Calu3 (cell line): ENCODE measurements at regions not wholly inside any gene's neighbourhood (a gene's known extent, or its start where the extent isn't known, plus 50 kb on each side); places are given as distances from the start of the nearest gene placed in this dataset.

ENCODE experiments used
- BruUV-seq: library from RNA; stranded (reverse); fragments of 400-500 nt; replicated peaks from 2 replicates; lab custom pipeline; 2021; lab: Mats Ljungman, UMichigan
- CTCF ChIA-PET: fragments of 300-600 bp; sonication (Branson Sonifier 250); formaldehyde crosslinking; loops from one replicate; lab custom pipeline; 2022; ENCODE audit warnings: antibody characterized with exemption; lab: Charles Lee
- DNase-seq: peaks from one replicate; pipeline ENCODE4 v3.0.0; 2022
- H3K27ac Mint-ChIP-seq: one replicate; pipeline ENCODE4 v1.8.0; 2022; ENCODE audit warnings: mixed read lengths; ENCODE audit not compliant: unreplicated experiment
- H3K27me3 Mint-ChIP-seq: one replicate; pipeline ENCODE4 v1.8.0; 2022; ENCODE audit warnings: mixed read lengths; ENCODE audit not compliant: unreplicated experiment
- H3K36me3 Mint-ChIP-seq: one replicate; pipeline ENCODE4 v1.8.0; 2022; ENCODE audit warnings: mild to moderate bottlenecking, moderate library complexity, mixed read lengths; ENCODE audit not compliant: insufficient read depth, unreplicated experiment
- H3K4me1 Mint-ChIP-seq: one replicate; pipeline ENCODE4 v1.8.0; 2022; ENCODE audit warnings: mild to moderate bottlenecking, low read depth, mixed read lengths; ENCODE audit not compliant: unreplicated experiment
- H3K4me3 Mint-ChIP-seq: one replicate; pipeline ENCODE4 v1.8.0; 2022; ENCODE audit warnings: mild to moderate bottlenecking, low read depth, moderate library complexity, mixed read lengths; ENCODE audit not compliant: unreplicated experiment
- H3K9me3 Mint-ChIP-seq: one replicate; pipeline ENCODE4 v1.8.0; 2022; ENCODE audit warnings: low read depth, mixed read lengths; ENCODE audit not compliant: unreplicated experiment
- CTCF ChIP-seq: fragments of 200-600 bp; IDR thresholded peaks from one replicate; pipeline ENCODE4 v1.8.0; 2022; ENCODE audit warnings: antibody characterized with exemption; ENCODE audit not compliant: unreplicated experiment
- intact Hi-C: fragments of 100-400 bp; cut with micrococcal nuclease; formaldehyde crosslinking; loops from one replicate; pipeline ENCODE4 v1.10.0; 2022; ENCODE audit not compliant: unreplicated experiment

DNA sequence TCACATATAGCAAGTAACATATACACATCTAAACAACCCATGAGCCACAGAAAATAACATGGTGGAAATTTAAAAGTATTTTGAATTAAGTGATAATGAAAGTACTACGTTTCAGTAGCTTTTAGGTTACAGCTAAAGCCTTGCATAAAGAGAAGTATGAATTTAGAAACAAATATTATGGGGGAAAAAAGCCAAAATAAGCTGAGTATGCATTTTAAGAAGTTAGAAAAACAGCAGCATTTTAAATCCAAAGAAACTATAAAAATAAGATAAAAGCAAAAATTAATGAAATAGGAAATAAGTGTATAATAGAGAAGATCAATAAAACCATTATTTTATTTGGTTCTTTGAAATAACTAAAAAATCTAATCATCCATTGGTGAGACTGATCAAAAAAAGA is 89.8 kb upstream of the ARHGEF7 start:
- H3K27ac Mint-ChIP-seq = no peak overlapping the region
- H3K4me3 Mint-ChIP-seq = no peak overlapping the region
- H3K9me3 Mint-ChIP-seq = peaks cover 2% of the 10 kb centered on the region
- intact Hi-C loops = no loop called here
- H3K4me1 Mint-ChIP-seq = peaks cover 8% of the 10 kb centered on the region
- no peak for TF ChIP-seq CTCF
- DNase-seq = no peak
- CTCF ChIA-PET = no interaction called here
- no peaks in the 10 kb centered on the region for H3K27me3 Mint-ChIP-seq
- BruUV-seq = no TSS peak
- no peaks in the 10 kb centered on the region for H3K36me3 Mint-ChIP-seq

DNA sequence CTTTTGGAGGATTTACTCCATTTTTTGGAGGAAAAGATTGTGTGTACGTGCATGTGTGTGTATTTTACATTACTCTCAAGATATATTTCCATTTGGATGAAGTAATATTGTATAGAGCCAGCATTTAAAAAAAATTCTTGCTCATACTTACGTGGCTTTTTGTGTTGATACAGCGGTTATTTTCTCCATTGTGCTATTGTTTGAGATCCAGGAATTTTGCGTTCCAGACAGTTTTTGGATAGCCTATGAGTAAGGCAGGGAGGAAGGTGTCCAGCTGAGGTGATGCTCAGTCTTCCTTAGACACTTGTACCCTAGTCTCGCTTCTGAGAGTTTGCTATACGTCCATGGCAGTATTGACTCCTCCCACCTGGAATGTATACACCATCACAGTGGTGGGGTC is 92.2 kb upstream of the ARHGEF7 start:
- no peak for TF ChIP-seq CTCF
- CTCF ChIA-PET = no interaction called here
- no peak for DNase-seq
- Mint-ChIP-seq H3K27me3 (no peaks in the 10 kb centered on the region), H3K4me1 (peaks cover 5% of the 10 kb centered on the region), H3K36me3 (no peaks in the 10 kb centered on the region), H3K9me3 (peaks cover 2% of the 10 kb centered on the region), H3K4me3 (no peak overlapping the region), H3K27ac (no peak overlapping the region)
- BruUV-seq = no TSS peak
- intact Hi-C loops = no loop called here

- Mint-ChIP-seq H3K27ac (no peak overlapping the region), H3K27me3 (no peaks in the 10 kb centered on the region), H3K9me3 (peaks cover 2% of the 10 kb centered on the region), H3K4me3 (no peak overlapping the region), H3K36me3 (no peaks in the 10 kb centered on the region), H3K4me1 (no peaks in the 10 kb centered on the region)
- no peak for TF ChIP-seq CTCF
- CTCF ChIA-PET = no interaction called here
- BruUV-seq = no TSS peak
- intact Hi-C loops = no loop called here
- DNase-seq = no peak
Measured at GRCh38 chr13:111022241-111022640, 92.9 kb upstream of the ARHGEF7 start.

DNA sequence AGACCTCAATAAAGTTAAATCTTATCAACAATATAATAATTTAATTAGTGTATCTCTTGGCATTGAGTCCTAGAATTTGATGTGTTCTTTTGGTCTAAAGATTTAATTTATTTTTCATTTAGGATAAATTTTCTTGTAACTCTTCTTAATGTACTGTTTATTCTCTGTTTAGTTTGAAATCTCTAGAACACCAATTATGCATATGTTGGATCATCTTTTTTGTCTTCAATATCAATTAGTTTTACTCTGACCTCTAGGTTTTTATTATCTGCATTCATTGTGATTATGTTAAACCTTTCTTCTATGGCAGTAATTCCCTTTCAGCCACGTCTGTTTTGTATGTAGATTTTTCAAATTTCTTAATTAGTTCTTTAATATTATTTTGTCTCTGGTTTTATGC is 93.8 kb upstream of the ARHGEF7 start:
- Mint-ChIP-seq H3K4me1 (no peaks in the 10 kb centered on the region), H3K27me3 (no peaks in the 10 kb centered on the region), H3K4me3 (no peak overlapping the region), H3K9me3 (peaks cover 2% of the 10 kb centered on the region), H3K27ac (no peak overlapping the region), H3K36me3 (no peaks in the 10 kb centered on the region)
- TF ChIP-seq CTCF = no peak
- BruUV-seq = no TSS peak
- intact Hi-C loops = no loop called here
- no peak for DNase-seq
- CTCF ChIA-PET = no interaction called here
